Stimulated activated naive CD8-positive, alpha-beta T cell treated with anti-CD3 and anti-CD28 coated beads, Interleukin-15, amount 100 ng/mL, for 72 hours (primary cell): ENCODE measurements at regions not wholly inside any gene's neighbourhood (a gene's known extent, or its start where the extent isn't known, plus 50 kb on each side); places are given as distances from the start of the nearest gene placed in this dataset.

Source experiments
- ATAC-seq: fragments of 150-1000 bp; cut with Tn5 transposase; 2 replicates; pipeline ENCODE4 v1.10.0; 2021; ENCODE audit warnings: mild to moderate bottlenecking, moderate library complexity
- DNase-seq, 2 donors: peaks; one replicate each; pipeline ENCODE4 v3.0.0; 2021 to 2022
- H3K27ac Mint-ChIP-seq, 2 donors: one replicate each; pipeline ENCODE4 v1.8.0; 2022; ENCODE audit warnings: mild to moderate bottlenecking in 2 of 2, mixed read lengths in 2 of 2, moderate library complexity in 2 of 2
- H3K27me3 Mint-ChIP-seq: one replicate; pipeline ENCODE4 v1.8.0; 2022; ENCODE audit warnings: mixed read lengths
- H3K4me1 Mint-ChIP-seq: one replicate; pipeline ENCODE4 v1.8.0; 2022; ENCODE audit warnings: mild to moderate bottlenecking, mixed read lengths
- H3K4me3 Mint-ChIP-seq, 2 donors: one replicate each; pipeline ENCODE4 v1.8.0; 2022; ENCODE audit warnings: mild to moderate bottlenecking in 2 of 2, mixed read lengths in 2 of 2, moderate library complexity in 1 of 2
- H3K9me3 Mint-ChIP-seq, 2 donors: one replicate each; pipeline ENCODE4 v1.8.0; 2022; ENCODE audit warnings: mixed read lengths in 2 of 2

- DNase-seq, result no peak
- Mint-ChIP-seq H3K27ac (no peak overlapping the region), H3K9me3 (no peaks in the 10 kb centered on the region), H3K4me1 (peaks cover 21% of the 10 kb centered on the region), H3K4me3 (no peak overlapping the region), H3K27me3 (peaks cover 50% of the 10 kb centered on the region)
- no peak for ATAC-seq
Observed at GRCh38 chr9:115202960-115203751, 85.2 kb upstream of the TNC start.

- peaks cover 53% of the 10 kb centered on the region for H3K27me3 Mint-ChIP-seq
- H3K27ac Mint-ChIP-seq, result peak overlapping the region in 1 of 2 donors; percentile 70
- DNase-seq (no peak), ATAC-seq (peak; percentile 84)
- H3K4me1 Mint-ChIP-seq, result peaks cover 26% of the 10 kb centered on the region
- H3K9me3 Mint-ChIP-seq, result no peaks in the 10 kb centered on the region
- H3K4me3 Mint-ChIP-seq, result no peak overlapping the region
Observed at GRCh38 chr9:115204904-115205453, 87.0 kb upstream of the TNC start.

GRCh38 chr9:115207003-115207836 is 89.3 kb upstream of the TNC start:
- DNase-seq (peak in 1 of 2 donors; percentile 29), ATAC-seq (peak; percentile 58)
- Mint-ChIP-seq H3K9me3 (no peaks in the 10 kb centered on the region), H3K27me3 (peaks cover 58% of the 10 kb centered on the region), H3K27ac (no peak overlapping the region), H3K4me3 (peak overlapping the region in 1 of 2 donors; percentile 22), H3K4me1 (peaks cover 27% of the 10 kb centered on the region)

- ATAC-seq, result no peak
- peaks cover 27% of the 10 kb centered on the region for H3K4me1 Mint-ChIP-seq
Observed at GRCh38 chr9:115208501-115208900, 90.5 kb upstream of the TNC start.

GRCh38 chr9:115209601-115210306 is 91.8 kb upstream of the TNC start:
- ATAC-seq (peak; percentile 91), DNase-seq (peak in 1 of 2 donors; percentile 45)
- no peaks in the 10 kb centered on the region for H3K9me3 Mint-ChIP-seq
- H3K27me3 Mint-ChIP-seq, result peaks cover 68% of the 10 kb centered on the region
- H3K4me1 Mint-ChIP-seq, result peaks cover 26% of the 10 kb centered on the region
- H3K4me3 Mint-ChIP-seq, result no peak overlapping the region
- peak overlapping the region in 1 of 2 donors; percentile 12 for H3K27ac Mint-ChIP-seq

More at GRCh38 chr9:115208501-115208900, 90.5 kb upstream of the TNC start:
- Mint-ChIP-seq H3K27me3 (peaks cover 65% of the 10 kb centered on the region), H3K27ac (no peak overlapping the region), H3K9me3 (no peaks in the 10 kb centered on the region), H3K4me3 (no peak overlapping the region)
- DNase-seq, result no peak

- no peak for ATAC-seq
- DNase-seq, result no peak
- no peak overlapping the region for H3K27ac Mint-ChIP-seq
- peaks cover 77% of the 10 kb centered on the region for H3K27me3 Mint-ChIP-seq
- no peaks in the 10 kb centered on the region for H3K9me3 Mint-ChIP-seq
- no peak overlapping the region for H3K4me3 Mint-ChIP-seq
- peaks cover 18% of the 10 kb centered on the region for H3K4me1 Mint-ChIP-seq
Observed at GRCh38 chr9:115210699-115211098, 92.7 kb upstream of the TNC start.

GRCh38 chr9:115211413-115212124 is 93.6 kb upstream of the TNC start:
- H3K4me3 Mint-ChIP-seq, result no peak overlapping the region
- no peak for DNase-seq
- H3K9me3 Mint-ChIP-seq, result no peaks in the 10 kb centered on the region
- no peak overlapping the region for H3K27ac Mint-ChIP-seq
- no peak for ATAC-seq
- H3K4me1 Mint-ChIP-seq, result peaks cover 12% of the 10 kb centered on the region
- H3K27me3 Mint-ChIP-seq, result peaks cover 78% of the 10 kb centered on the region

- peaks cover 84% of the 10 kb centered on the region for H3K27me3 Mint-ChIP-seq
- no peaks in the 10 kb centered on the region for H3K9me3 Mint-ChIP-seq
- no peak for ATAC-seq
- no peak for DNase-seq
- H3K4me3 Mint-ChIP-seq, result no peak overlapping the region
- H3K4me1 Mint-ChIP-seq, result peaks cover 6% of the 10 kb centered on the region
- no peak overlapping the region for H3K27ac Mint-ChIP-seq
Observed at GRCh38 chr9:115212125-115212605, 94.2 kb upstream of the TNC start.

- H3K4me3 Mint-ChIP-seq, result no peak overlapping the region
- H3K4me1 Mint-ChIP-seq, result peaks cover 6% of the 10 kb centered on the region
- ATAC-seq, result no peak
- peaks cover 91% of the 10 kb centered on the region for H3K27me3 Mint-ChIP-seq
- no peak overlapping the region for H3K27ac Mint-ChIP-seq
- H3K9me3 Mint-ChIP-seq, result no peaks in the 10 kb centered on the region
- DNase-seq, result no peak
Observed at GRCh38 chr9:115212832-115213231, 94.9 kb upstream of the TNC start.

- H3K27ac Mint-ChIP-seq, result no peak overlapping the region
- DNase-seq (no peak), ATAC-seq (no peak)
- H3K9me3 Mint-ChIP-seq, result no peaks in the 10 kb centered on the region
- H3K27me3 Mint-ChIP-seq, result peaks cover 85% of the 10 kb centered on the region
- H3K4me1 Mint-ChIP-seq, result peaks cover 6% of the 10 kb centered on the region
- no peak overlapping the region for H3K4me3 Mint-ChIP-seq
Observed at GRCh38 chr9:115213818-115214334, 95.9 kb upstream of the TNC start.

GRCh38 chr9:115216873-115217272 is 98.9 kb upstream of the TNC start:
- Mint-ChIP-seq H3K4me3 (no peak overlapping the region), H3K27me3 (peaks cover 64% of the 10 kb centered on the region), H3K4me1 (no peaks in the 10 kb centered on the region), H3K27ac (no peak overlapping the region), H3K9me3 (no peaks in the 10 kb centered on the region)
- no peak for DNase-seq
- ATAC-seq, result no peak

- H3K4me1 Mint-ChIP-seq, result no peaks in the 10 kb centered on the region
- DNase-seq (no peak), ATAC-seq (no peak)
- H3K27ac Mint-ChIP-seq, result no peak overlapping the region
- H3K4me3 Mint-ChIP-seq, result no peak overlapping the region
- H3K9me3 Mint-ChIP-seq, result no peaks in the 10 kb centered on the region
- H3K27me3 Mint-ChIP-seq, result peaks cover 49% of the 10 kb centered on the region
Observed at GRCh38 chr9:115220319-115221005, 102.5 kb upstream of the TNC start.

- ATAC-seq, result no peak
- Mint-ChIP-seq H3K27ac (no peak overlapping the region), H3K9me3 (no peaks in the 10 kb centered on the region), H3K4me1 (no peaks in the 10 kb centered on the region), H3K4me3 (no peak overlapping the region), H3K27me3 (peaks cover 27% of the 10 kb centered on the region)
- DNase-seq, result no peak
Observed at GRCh38 chr9:115223471-115223870, 105.5 kb upstream of the TNC start.

GRCh38 chr9:115225459-115226116 is 107.6 kb upstream of the TNC start:
- no peaks in the 10 kb centered on the region for H3K9me3 Mint-ChIP-seq
- DNase-seq, result no peak
- H3K27me3 Mint-ChIP-seq, result peaks cover 21% of the 10 kb centered on the region
- H3K27ac Mint-ChIP-seq, result no peak overlapping the region
- no peaks in the 10 kb centered on the region for H3K4me1 Mint-ChIP-seq
- H3K4me3 Mint-ChIP-seq, result no peak overlapping the region
- ATAC-seq, result no peak
